ENCODE measurements at regions not wholly inside any gene's neighbourhood (a gene's known extent, or its start where the extent isn't known, plus 50 kb on each side); places are given as distances from the start of the nearest gene placed in this dataset.

DNA sequence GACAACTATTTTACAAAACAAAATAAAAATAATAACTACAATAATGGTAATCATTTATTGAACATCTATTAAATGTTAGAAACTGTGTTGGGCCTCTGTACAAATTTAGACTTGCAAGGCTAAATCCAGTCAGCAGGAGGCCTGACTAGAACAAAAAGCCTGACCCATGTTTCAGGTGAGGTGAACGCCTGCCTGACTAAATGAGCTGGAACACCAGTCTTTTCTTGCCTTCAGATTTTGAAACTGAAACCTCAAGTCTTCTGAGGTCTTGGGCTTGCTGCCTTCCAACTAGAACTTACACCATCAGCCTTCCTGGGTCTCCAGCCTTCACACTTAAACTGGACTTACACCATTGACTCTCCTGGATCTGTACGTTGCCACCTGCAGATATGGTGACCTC is 706.9 kb downstream of the TBL1XR1 start:
- H2BK12ac ChIP-seq (ENCODE audit: insufficient read length, low read depth, low read length), result no peak overlapping the region
- no peak overlapping the region for H4K5ac ChIP-seq (ENCODE audit: insufficient read length, low read depth, low read length)

More for the DNA sequence above, 706.9 kb downstream of the TBL1XR1 start:
- Histone ChIP-seq H3K79me2 (ENCODE audit: insufficient read depth, low read length) (no peaks in the 10 kb centered on the region), H3K18ac (ENCODE audit: insufficient read length, low read depth, low read length) (no peak overlapping the region), H4K8ac (replicated peaks; ENCODE audit: insufficient read length, low read depth, low read length) (no peak overlapping the region), H3K27me3 (ENCODE audit: insufficient read depth, low read length) (no peaks in the 10 kb centered on the region), H4K91ac (ENCODE audit: insufficient read length, low read depth, low read length) (no peak overlapping the region), H2AFZ (ENCODE audit: low read length) (no peak overlapping the region), H3K4ac (ENCODE audit: low read depth, low read length) (no peak overlapping the region), H3K23me2 (ENCODE audit: insufficient read length, low read depth, low read length, poor library complexity, severe bottlenecking) (no peaks in the 10 kb centered on the region), H2BK20ac (ENCODE audit: low read depth, low read length, poor library complexity, severe bottlenecking) (no peak overlapping the region), H4K20me1 (ENCODE audit: control insufficient read depth, insufficient read depth, insufficient read length) (no peaks in the 10 kb centered on the region), H3K56ac (ENCODE audit: insufficient read length, low read depth, low read length) (no peak overlapping the region), H3K14ac (ENCODE audit: insufficient read depth, low read length) (no peak overlapping the region), H3K23ac (ENCODE audit: insufficient read length, low read depth, low read length) (no peak overlapping the region), H2AK5ac (ENCODE audit: insufficient read length, low read length) (no peak overlapping the region), H3K9ac (ENCODE audit: extremely low read depth, insufficient read length, low read length) (no peak overlapping the region), H3K4me1 (ENCODE audit: insufficient read depth, low read length) (no peaks in the 10 kb centered on the region), H3K9me3 (ENCODE audit: control insufficient read depth, low read depth, low read length) (no peaks in the 10 kb centered on the region), H3T11ph (ENCODE audit: low read length) (no peak overlapping the region), H3K4me2 (ENCODE audit: insufficient read depth, insufficient read length, low read length) (no peak overlapping the region), H3K79me1 (ENCODE audit: insufficient read depth, low read depth, low read length, poor library complexity, severe bottlenecking) (no peaks in the 10 kb centered on the region), H2BK120ac (ENCODE audit: low read depth, low read length, poor library complexity, severe bottlenecking) (no peak overlapping the region), H2BK15ac (ENCODE audit: low read depth, low read length) (no peak overlapping the region), H2BK5ac (ENCODE audit: insufficient read length, low read length) (no peak overlapping the region), H3K27ac (ENCODE audit: insufficient read length, low read depth, low read length) (no peak overlapping the region)
- no peak for TF ChIP-seq CTCF (conservative IDR thresholded peaks at IDR 0.05)
- no peaks in the 10 kb centered on the region for H3K36me3 Mint-ChIP-seq (ENCODE audit: insufficient read depth in 1 of 3, low read depth in 3 of 3)
- no peaks in the 10 kb centered on the region for H3K4me1 Mint-ChIP-seq
- no CpG with 5 or more reads among the region's 2 CpGs for WGBS (ENCODE audit: extremely low coverage, insufficient read length, low lambda C conversion rate)
- no peak overlapping the region; a peak in 1 of 7 replicates for H3K27ac Mint-ChIP-seq
- no peaks in the 10 kb centered on the region; a peak in 1 of 5 replicates for H3K9me3 Mint-ChIP-seq
- H3K27me3 Mint-ChIP-seq (ENCODE audit: low read depth), result no peaks in the 10 kb centered on the region
- no peak for DNase-seq
- H3K4me3 Mint-ChIP-seq, result no peak overlapping the region

Data from H9 (cell line).